ENCODE measurements at regions not wholly inside any gene's neighbourhood (a gene's known extent, or its start where the extent isn't known, plus 50 kb on each side); places are given as distances from the start of the nearest gene placed in this dataset.

DNA sequence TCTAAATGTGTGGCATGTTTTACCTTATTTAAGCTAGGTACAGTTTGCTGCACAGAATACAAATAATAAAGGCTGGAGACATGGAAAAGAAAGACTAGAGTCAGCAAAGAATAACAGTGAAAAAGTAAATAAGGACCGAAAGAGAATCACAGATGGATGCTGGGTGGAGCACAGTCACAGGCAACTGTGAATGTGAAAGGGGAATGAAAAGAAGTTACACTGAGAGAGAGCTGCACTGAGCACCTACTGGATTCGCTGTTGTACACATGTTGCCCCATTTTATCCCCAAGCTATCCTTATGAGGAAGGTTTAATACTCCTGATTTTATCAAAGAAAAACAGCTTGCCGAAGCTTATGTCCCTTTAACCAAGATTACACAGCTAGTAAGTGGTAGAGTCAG lies 165.4 kb upstream of the RGMB start:
- no peak for DNase-seq (ENCODE audit: low read depth)

DNA sequence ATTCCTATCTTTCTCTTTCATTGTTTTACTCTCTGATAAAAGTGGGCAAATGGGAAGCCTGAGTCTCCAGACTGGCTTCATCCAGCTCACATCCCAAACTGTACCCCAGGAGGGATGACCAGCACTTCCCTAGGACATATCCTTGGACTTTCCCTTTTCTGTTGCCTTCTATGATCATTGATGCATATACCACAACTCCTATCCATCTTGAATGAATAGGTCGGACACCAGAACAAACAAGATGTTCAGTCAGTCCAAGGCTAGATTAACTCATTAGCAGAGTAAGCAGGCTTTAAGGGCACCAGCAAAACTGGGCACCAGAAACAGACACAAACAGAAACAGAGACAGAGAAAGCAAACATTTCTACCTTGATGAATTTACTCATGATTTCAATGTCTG lies 159.1 kb upstream of the RGMB start:
- no peak for DNase-seq (ENCODE audit: low read depth)

DNA sequence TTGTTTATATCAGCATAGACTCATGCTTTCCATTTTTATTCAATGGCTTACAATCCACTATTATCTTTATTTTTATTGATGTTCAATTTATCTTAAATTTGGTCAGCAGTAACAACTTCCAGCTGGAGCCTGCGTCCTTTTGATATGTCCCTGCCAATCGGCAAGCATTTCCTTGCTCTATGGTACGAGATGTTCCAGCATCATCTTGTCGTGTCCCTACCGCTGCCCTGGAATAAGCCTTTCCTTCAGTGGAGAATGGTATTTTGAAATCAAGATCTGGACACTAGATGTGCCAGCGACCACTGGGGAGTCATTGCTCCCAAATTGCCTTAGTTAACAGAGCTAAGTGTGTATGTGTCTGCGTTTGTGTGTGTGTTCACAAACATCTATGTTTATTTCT lies 151.6 kb upstream of the RGMB start:
- no peak for DNase-seq (ENCODE audit: low read depth)

DNA sequence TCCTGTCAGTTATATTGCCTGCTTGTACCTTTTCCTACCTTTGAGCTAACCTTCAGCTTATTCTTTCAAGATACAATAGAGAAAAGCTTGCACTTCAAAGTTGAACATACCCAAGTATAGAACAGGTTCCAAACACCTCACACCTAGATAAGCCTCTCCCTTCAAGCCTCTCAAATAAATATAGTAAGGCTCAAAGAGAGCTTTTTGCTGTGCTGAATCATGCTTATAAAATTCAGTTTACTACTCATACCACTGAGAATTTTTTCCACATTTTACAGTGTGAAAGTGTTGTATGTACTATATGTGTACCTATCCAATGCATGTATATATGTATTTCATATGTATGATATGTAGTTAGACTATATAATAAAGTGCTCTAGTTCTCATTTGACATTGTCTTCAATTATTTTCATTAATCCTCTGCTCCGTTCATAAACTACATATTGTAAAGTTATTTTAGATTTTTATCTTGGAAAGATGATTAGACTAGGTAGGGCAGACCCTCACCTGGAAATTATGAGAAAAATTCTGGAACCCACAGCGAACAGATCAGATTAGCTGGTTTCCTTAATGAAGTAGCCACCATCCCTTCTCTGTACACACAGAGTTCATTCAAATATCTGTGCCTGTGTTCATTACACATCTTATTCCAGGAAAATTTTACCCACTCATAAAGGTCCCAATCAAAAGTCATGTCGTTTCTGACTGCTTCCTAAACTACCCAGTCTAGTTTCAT lies 149.2 kb upstream of the RGMB start:
- no peak for DNase-seq (ENCODE audit: low read depth)

DNA sequence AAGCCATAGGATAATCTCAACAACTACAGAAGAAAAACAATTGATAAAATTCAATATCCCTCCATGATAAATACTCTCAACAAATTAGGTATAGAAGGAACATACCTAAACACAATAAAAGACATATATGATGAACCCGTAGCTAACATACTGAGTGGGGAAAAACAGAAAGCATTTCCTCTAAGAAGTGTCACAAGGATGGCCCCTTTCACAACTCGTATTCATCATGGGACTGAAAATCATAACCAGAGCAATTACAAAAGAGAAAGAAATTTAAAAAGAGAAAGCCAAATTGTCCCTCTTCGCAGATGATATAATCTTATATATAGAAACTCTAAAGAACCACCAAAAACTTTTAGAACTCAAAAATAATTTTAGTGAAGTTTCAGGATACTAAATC lies 146.3 kb upstream of the RGMB start:
- no peak for DNase-seq (ENCODE audit: low read depth)

DNA sequence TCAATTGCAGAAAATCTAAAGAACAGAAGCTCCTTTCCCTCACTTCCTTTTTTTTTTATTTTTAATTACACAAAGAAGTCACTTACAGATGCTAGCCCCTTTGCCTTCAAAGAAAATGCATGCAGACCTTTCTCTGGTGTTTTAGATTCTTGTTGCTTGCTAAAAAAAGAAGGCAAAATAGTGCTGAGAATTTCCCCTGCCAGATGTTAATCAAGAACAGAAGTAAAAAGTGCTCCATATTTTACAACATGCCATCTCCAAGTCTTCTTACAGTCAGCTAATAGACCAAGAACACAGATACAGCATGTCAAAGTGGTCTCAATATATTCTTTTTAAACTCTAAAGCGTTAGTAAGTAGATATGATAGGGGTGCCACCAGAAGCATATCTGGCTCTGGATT lies 142.8 kb upstream of the RGMB start:
- no peak for DNase-seq (ENCODE audit: low read depth)

DNA sequence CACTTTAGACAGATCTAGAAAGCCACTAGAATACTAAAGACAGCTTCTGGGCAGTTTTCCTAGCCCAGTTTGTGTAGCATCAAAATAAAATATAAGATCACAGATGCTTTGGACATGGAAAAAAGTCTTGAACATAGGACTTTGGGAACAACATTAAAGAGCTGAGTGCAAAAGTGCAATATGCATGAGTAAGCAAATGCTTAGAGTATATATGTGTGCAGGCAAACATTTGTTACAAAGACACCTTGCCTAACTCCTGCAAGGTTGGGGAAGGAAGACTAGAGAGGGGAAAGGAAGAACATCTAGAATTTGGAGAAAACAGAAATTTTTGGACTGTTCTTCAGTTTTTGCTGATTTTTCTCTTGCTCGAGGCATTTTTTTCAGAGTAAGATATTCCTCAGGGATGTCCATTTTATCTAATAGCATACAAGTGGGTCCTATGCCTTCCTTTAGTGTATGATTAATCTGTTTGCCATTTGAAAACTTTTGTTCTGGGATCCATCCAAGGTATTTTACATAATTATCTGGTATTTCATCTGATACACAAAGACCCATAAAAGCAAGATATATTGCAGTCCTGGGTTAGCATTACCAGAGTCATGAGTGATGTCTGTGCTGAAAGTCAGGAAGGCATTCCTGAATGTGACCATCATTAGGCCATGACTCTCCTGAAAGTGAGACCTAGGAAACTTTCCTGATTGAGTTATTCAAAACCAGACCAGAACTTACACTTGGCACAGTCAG lies 142.0 kb upstream of the RGMB start:
- no peak for DNase-seq (ENCODE audit: low read depth)

DNA sequence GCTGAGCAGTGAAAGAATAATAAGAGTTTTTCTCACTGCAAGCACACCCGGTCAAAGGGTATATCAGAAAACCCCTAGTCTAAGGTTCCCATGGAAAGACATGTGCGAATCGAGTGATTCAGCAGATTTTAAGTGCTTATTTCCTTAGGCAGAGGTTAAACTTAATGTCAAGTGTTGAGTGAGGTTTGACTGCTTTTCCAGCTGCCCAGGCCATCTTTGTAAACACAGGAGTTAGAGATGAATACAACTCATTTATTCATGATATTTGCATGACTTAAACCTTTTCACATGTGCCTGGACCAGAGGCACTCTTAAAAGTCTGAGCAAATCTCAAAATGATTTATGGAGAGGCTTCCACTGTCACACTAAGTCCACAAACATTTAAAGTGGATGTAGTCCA lies 137.8 kb upstream of the RGMB start:
- DNase-seq (ENCODE audit: low read depth) = no peak

DNA sequence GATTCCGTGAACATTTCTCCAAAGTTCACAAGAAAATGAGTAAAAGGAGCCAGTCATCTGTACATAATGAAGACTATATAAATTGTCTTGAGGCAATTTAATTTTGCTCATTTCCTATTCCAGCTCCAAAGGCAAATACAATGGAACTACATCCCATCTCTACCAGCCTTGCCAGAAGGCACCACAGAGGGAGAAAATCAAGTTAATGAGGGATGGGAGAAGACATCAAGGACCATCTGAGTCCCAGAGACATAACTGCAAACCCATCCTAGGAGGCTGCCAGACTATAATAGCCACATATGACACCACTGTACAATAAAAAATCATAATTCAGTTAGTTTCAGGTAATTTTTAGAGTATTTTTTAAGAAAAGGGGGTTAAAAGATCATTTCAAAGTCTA lies 136.3 kb upstream of the RGMB start:
- no peak for DNase-seq (ENCODE audit: low read depth)

DNA sequence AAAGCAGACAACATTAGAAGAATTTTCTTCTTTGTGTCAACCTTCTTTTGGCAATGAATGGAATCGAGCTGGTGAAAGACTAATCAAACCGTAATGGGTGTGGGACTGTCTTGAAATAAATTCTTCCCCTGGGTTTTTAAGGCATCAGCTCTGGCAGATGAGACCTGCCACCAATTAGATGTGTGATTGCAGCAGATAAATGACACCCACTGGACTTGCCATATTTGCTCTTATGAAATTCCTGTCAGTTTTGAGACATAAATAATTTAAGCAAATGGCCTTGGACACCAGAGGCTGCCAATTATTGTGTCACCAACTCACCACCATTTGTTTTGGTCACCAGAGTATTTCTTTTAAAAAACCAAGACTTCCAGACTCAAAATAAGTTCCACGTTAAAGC lies 135.9 kb upstream of the RGMB start:
- DNase-seq (ENCODE audit: low read depth) = no peak

DNA sequence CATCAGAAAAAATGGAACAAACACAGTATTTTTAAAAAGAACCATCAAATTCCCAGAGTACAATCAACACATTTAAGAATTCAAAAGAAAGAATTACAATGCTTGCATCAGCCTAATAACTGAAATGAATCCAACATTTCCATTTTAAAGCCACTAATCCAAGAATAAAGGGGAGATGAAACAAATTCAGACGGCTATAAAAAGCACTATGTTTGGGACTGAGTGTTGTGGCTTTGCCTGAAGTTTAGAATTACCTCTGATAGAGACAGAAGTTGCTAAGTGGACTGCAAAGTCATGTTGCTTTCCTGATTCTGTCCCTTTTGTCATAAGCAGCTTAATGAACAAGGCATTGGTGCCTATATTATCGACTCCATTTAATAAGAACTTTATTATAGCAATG lies 135.4 kb upstream of the RGMB start:
- no peak for DNase-seq (ENCODE audit: low read depth)

DNA sequence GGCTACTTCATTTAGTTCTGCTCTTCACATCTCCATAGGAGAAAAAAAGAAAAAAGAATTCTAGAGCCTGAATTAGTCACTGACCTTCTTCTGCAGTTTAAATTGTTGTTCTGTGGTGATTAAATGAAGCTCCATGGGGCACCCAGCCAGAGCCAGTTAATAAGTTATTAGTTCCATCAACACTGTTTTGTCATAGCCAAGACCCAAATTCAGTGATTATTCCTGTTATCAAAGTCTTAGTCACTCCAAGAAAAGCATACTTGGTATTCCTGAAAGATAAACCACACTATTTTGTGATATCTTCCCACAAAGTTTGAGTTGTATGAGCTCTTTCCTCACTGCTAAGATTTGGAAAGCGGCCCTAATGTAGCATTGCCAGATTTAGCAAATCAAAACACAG lies 134.8 kb upstream of the RGMB start:
- DNase-seq (ENCODE audit: low read depth) = no peak

DNA sequence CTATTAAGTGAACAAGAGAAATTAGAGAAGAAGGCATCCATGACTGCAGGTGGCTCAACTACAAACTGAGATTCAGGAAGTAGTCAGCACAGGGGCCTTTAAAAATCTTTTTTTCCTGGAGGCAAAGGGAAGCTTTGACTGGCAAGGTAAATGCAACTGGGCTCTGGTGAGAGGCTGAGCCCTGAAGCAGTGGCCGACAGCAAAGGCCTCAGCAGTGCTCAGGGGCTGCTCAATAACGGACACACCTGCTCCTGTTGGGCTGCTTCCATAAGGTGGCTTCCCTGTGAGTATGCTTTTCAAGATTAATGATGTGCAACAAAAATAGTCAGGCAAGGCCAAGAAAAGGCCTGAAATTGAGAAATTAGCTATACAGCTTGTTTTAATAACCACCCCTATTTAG lies 134.2 kb upstream of the RGMB start:
- DNase-seq (ENCODE audit: low read depth) = no peak

DNA sequence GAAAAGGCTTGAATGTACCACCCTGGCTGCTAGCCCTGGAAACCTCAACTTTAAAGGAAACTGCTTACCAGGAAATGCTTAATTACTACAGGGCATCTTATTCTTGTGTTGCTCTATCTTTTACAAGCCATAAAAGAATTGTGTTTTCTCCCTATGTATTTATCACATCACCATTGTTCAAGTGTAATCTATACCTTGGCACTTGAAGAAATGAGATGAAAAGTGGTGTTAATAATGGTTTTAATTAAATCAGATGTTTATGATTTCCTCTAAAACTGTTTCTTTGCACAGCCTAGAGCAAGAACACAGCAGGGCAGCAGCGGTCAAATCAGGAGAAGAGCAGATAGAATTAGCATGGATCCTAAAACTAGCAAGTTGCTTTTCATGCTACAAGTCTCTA lies 131.8 kb upstream of the RGMB start:
- no peak for DNase-seq (ENCODE audit: low read depth)

DNA sequence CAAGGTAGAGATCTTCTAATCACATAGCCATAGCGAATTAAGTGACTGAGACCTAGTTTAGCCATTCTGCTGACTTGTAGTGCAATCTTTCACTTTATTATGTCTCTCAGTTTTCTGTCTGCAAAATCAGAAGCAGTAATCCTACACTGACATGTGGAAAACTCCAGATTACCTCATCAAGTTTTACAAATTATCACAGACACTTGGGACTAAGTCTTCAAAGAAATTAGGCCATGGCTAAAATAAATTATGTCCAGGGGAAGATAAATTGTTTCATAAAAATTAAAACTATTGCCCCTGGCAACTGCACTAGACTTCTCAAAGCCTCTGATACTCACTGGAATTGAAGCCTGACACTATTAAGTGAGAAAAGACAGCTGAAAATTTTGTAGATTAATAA lies 129.9 kb upstream of the RGMB start:
- DNase-seq (ENCODE audit: low read depth) = no peak

DNA sequence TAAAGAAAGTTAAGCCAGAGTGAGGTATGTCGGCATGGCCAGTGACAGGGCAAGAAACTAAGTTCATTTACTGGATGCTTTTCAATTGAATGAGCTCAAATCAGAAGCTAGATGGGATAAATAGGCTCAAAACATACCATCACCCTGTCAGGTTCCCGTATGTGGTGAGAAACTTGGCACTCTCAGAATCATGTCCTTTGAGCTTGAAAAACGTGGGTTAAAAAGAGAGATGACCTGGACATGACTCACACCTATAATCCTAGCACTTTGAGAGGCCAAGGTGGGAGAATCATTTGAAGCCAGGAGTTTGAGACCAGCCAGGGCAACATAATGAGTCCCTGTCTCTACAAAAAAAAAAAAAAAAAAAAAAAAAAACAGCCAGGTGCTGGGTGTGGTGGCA lies 121.7 kb upstream of the RGMB start:
- no peak for DNase-seq (ENCODE audit: low read depth)

DNA sequence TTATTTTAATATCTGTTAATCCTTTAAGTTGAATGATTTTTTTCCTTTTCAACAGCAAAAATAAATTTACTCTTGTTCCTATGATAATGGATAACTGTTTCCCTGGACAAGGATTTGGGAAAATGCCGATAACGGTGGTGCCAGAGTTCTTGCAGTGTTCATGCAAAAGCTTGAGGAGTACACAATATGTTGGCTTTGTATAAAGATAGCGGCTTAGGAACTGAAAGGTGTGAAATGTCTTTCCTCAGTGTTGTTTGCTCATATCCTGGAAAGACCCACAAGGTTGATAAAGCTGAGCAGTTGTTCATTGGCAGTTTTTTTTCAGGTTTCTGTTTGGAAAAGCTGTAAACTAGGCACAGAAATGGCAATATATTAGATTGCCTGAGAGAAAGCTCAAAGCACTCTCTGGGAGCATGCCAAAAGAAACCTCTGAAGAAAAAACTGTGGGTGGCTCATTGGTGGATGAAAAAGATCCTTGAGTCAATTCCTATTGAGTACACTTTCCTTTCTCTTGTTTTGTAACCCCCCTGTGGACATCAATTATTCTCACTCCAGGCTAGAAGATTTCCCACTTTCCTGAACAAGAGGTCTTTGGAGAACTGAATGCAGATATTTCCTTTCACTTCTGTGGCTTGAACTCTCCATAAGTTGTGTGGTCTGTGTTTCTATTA lies 117.2 kb upstream of the RGMB start:
- DNase-seq (ENCODE audit: low read depth) = no peak

DNA sequence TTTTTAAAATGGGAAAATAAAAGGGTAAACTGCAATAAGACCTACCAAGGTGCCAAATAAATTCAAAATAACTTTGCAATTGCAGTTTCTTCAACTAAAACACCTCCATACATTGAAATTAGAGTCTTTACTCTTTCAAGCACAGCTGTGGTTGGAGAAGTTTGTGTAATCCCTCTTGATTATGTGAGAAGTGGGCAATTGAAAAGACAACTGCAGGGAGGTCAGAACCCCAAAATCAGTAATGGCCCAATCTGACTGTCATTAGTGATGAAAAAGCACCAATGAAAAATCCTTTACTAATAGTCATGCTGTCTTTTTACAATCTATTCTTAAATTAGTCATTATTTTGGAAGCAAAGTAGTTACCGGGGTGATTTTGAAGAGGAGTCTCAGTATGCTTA lies 116.7 kb upstream of the RGMB start:
- DNase-seq (ENCODE audit: low read depth) = no peak

DNA sequence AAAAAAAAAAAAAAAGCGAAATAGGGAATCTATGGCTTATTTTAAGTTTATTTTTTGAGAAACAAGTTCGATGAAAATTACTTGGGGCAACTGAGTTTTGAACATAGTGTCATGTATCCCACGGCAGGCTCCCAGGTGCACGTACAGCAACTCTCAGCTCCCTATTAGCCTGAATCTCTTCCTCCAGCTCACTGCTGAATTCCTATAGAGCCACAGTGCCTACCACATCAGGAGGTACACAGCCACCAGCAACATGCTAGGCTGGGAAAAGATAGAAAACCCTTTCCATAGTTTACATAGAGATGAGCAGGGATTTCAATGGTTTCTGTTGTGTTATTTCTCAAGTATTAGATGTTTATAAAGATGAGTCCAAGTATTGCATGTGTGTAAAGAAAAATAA lies 115.9 kb upstream of the RGMB start:
- DNase-seq (ENCODE audit: low read depth) = no peak

DNA sequence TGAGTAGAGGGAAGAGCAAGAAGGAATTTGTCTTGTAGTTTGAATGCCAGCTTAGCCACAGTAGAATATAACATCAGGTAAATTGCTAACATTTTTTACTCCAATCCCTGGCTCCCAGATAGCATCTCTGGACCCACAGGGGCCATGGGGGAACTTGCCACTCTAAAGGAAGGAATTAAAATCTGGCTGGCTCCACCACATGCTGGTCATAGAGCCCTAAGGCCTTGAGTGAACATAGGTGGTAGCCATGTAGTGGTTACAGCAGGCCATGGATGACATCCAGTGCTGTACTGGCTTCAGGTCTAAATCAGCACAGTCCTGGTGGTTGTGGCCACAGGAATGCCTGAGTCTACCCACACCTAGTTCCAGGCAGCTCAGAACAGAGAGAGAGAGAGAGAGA lies 109.9 kb upstream of the RGMB start:
- no peak for DNase-seq (ENCODE audit: low read depth)

DNA sequence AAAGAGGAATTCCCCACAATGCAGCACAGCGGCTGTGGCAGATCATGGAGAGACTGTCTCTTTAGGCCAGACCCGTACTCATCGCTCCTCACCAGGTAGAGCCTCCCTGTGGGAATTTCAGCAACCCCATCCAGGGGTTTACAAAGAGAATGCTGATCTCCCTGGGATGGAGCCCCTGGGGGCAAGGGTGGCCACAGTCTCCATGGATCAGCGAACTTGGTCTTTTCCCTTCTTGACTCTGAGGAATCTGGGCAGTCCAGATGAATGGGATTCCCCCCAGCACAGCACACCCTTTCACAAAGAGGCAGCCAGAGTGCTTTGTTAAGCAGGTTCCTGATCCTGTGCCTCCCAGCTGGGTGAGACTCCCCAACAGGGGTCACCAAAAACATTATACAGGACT lies 108.7 kb upstream of the RGMB start:
- no peak for DNase-seq (ENCODE audit: low read depth)

DNA sequence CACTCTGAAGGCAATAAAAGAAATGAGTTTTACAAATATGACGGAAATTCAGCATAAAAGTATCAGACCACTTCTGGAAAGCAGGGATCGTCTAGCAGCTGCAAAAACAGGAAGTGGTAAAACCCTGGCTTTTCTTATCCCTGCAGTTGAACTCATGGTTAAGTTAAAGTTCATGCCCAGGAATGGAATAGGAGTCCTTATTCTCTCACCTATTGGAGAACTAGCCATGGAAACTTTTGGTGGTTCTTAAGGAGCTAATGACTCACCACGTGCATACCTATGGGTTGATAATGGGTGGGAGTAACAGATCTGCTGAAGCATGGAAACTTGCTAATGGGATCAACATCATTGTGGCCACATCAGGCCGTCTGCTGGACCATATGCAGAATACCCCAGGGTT lies 93.5 kb upstream of the RGMB start:
- DNase-seq (ENCODE audit: low read depth) = no peak

DNA sequence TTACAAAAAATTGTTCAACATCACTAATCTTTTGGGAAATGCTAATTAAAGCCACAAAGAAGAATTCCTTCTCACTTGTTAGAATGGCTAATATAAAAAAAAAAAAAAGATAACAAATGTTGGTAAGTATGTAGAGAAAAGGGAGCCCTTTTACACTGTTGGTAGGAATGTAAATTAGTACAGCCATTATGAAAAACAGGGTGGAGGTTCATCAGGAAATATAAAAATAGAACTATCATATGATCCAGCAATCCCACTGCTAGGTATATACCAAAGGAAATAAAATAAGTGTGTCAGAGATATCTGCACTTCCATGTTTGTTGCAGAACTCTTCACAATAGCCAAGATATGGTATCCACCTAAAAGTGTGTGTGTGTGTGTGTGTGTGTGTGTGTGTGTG lies 83.5 kb upstream of the RGMB start:
- DNase-seq (ENCODE audit: low read depth) = no peak

DNA sequence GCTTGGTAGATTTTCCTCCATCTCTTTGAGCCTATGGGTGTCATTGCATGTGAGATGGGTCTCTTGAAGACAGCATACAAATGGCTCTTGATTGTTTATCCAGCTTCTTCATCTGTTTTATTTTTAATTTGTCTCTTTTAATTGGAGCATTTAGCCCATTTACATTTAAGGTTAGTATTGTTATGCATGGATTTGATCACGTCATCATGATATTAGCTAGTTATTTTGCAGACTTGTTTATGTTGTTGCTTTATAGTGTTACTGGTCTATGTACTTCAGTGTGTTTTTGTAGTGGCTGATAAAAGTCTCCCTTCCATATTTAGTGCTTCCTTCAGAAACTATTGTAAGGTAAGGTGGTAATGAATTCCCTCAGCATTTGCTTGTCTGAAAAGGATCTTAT lies 78.6 kb upstream of the RGMB start:
- no peak for DNase-seq (ENCODE audit: low read depth)

Data from CMK (cell line).